Testis (tissue), 2 donors: ENCODE measurements at regions not wholly inside any gene's neighbourhood (a gene's known extent, or its start where the extent isn't known, plus 50 kb on each side); places are given as distances from the start of the nearest gene placed in this dataset.
"Not testable (repeated sequence)": the region's sequence is repeated elsewhere in the genome, so short reads cannot be mapped to it uniquely, and the experiment has no call there.

Source experiments
- POLR2A ChIP-seq: fragments of 450-650 bp; IDR thresholded peaks from one replicate; pipeline ENCODE4 v1.6.1; 2017; ENCODE audit warnings: antibody characterized with exemption, mild to moderate bottlenecking, moderate library complexity
- TF ChIP-seq, protein P1 (sequence below), 3 experiments: fragments of 450-650 bp in 2 of 3; fragments of 200-600 bp in 1 of 3; sonication (generic) in 1 of 3; IDR thresholded peaks; one replicate each; pipeline ENCODE4 v1.5.1; 2016 to 2019; ENCODE audit warnings: antibody characterized with exemption in 3 of 3, mild to moderate bottlenecking in 2 of 3, moderate library complexity in 1 of 3

DNA sequence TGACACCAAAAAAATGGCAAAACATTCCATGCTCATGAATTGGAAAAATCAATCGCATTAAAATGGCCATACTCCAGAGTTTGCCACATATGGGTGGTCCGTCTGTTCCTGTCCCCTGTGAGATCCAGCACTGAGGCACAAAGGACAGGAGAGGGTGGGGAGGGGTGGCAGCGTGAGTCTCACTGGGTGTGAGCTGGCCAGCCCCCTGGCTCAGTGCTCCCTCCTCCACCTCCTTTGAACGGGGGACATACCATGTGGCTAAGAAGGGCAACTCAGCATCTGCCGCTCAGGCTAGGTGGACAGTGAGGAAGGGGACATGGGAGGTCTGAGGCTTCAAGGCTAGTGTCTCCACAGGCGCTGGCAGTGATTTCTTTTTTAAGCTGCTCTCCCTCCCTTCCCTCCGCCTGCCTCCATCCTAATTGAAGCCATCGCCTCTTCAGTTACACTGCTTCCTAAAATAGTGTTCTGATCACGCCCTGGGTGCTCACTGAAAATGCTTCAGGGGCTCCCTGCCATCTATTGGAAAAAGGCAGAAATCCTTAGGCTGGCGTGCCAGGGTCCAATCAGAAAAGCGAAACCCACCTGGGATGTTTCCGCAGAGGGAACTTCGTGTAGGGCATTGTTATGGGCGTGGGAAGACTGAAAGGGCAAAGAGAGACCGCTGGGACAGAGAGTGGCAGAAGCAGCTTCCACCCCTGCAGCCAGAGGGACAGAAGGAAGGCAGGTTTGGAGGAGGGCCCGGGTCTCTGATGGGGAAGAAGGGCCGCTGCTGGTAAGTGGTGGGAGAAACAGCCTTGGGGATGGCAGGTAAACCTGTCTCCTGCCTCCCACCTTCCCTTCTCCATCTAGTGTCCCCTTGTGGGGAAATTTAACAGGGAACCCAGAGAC, 75.8 kb downstream of the TBC1D28 start:
- TF ChIP-seq, protein P1, sequence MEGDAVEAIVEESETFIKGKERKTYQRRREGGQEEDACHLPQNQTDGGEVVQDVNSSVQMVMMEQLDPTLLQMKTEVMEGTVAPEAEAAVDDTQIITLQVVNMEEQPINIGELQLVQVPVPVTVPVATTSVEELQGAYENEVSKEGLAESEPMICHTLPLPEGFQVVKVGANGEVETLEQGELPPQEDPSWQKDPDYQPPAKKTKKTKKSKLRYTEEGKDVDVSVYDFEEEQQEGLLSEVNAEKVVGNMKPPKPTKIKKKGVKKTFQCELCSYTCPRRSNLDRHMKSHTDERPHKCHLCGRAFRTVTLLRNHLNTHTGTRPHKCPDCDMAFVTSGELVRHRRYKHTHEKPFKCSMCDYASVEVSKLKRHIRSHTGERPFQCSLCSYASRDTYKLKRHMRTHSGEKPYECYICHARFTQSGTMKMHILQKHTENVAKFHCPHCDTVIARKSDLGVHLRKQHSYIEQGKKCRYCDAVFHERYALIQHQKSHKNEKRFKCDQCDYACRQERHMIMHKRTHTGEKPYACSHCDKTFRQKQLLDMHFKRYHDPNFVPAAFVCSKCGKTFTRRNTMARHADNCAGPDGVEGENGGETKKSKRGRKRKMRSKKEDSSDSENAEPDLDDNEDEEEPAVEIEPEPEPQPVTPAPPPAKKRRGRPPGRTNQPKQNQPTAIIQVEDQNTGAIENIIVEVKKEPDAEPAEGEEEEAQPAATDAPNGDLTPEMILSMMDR (IDR thresholded peaks at IDR 0.05): not testable (repeated sequence)
- TF ChIP-seq POLR2A: not testable (repeated sequence)
